HEK293 (cell line): ENCODE measurements at regions not wholly inside any gene's neighbourhood (a gene's known extent, or its start where the extent isn't known, plus 50 kb on each side); places are given as distances from the start of the nearest gene placed in this dataset.

Experiments
- CTCF ChIA-PET: fragments of 350-600 bp; formaldehyde crosslinking; extraction: SDS; loops from one replicate; lab custom pipeline; 2021; ENCODE audit warnings: antibody characterized with exemption; lab: Yijun Ruan, JAX
- POLR2A ChIA-PET: fragments of 300-600 bp; formaldehyde crosslinking; extraction: SDS; loops from one replicate; lab custom pipeline; 2020; ENCODE audit warnings: antibody characterized with exemption, inconsistent platforms; lab: Yijun Ruan, JAX
- H3K27ac ChIP-seq: fragments of 200-500 bp; sonication (Bioruptor generic); 2 replicates; pipeline ENCODE4 v1.5.1; 2014; ENCODE audit warnings: low read depth, low read length, control low read depth, inconsistent platforms; ENCODE audit errors: extremely low read depth
- H3K36me3 ChIP-seq, 2 experiments: fragments of 200-500 bp in 1 of 2; sonication (Bioruptor generic) in 1 of 2; 1 replicate in 1 of 2; 2 replicates in 1 of 2; pipeline ENCODE4 v1.5.1; 2014 to 2017; ENCODE audit warnings: inconsistent platforms in 2 of 2, low read length in 2 of 2; ENCODE audit not compliant: control insufficient read depth in 2 of 2, insufficient read depth in 1 of 2
- H3K4me1 ChIP-seq: fragments of 200-500 bp; sonication (Bioruptor generic); 2 replicates; pipeline ENCODE4 v1.5.1; 2014; ENCODE audit warnings: mild to moderate bottlenecking, low read length, inconsistent platforms; ENCODE audit not compliant: control insufficient read depth, insufficient read depth
- H3K4me3 ChIP-seq: 2 replicates; pipeline ENCODE4 v1.5.1; 2011; ENCODE audit warnings: low read depth, mild to moderate bottlenecking, control low read depth, low read length, moderate library complexity
- H3K9me3 ChIP-seq: fragments of 200-500 bp; sonication (Bioruptor generic); 2 replicates; pipeline ENCODE4 v1.5.1; 2014; ENCODE audit warnings: low read depth, low read length, inconsistent platforms; ENCODE audit not compliant: control insufficient read depth, insufficient read depth
- GLI4 ChIP-seq: fragments of 450-650 bp; formaldehyde crosslinking; IDR thresholded peaks from 2 replicates; pipeline ENCODE4 v1.5.1; 2016; ENCODE audit warnings: missing biosample characterization, missing genetic modification characterization
- HOXD13 ChIP-seq: sonication (generic); formaldehyde crosslinking; IDR thresholded peaks from 2 replicates; pipeline ENCODE4 v1.8.0; 2022; ENCODE audit warnings: missing genetic modification reagents, borderline replicate concordance
- KLF7 ChIP-seq: fragments of 450-650 bp; formaldehyde crosslinking; IDR thresholded peaks from 2 replicates; pipeline ENCODE4 v1.5.1; 2016; ENCODE audit warnings: missing biosample characterization, missing genetic modification characterization, borderline replicate concordance
- WT1 ChIP-seq: fragments of 450-650 bp; formaldehyde crosslinking; IDR thresholded peaks from 2 replicates; pipeline ENCODE4 v1.5.1; 2016; ENCODE audit warnings: missing biosample characterization, missing genetic modification characterization
- YY2 ChIP-seq: fragments of 450-650 bp; formaldehyde crosslinking; IDR thresholded peaks from 2 replicates; pipeline ENCODE4 v1.5.1; 2016; ENCODE audit warnings: missing biosample characterization, missing genetic modification characterization
- ZBTB10 ChIP-seq: fragments of 450-650 bp; formaldehyde crosslinking; IDR thresholded peaks from 2 replicates; pipeline ENCODE4 v1.5.1; 2016; ENCODE audit warnings: missing biosample characterization, missing genetic modification characterization
- ZNF133 ChIP-seq: fragments of 450-650 bp; formaldehyde crosslinking; IDR thresholded peaks from 2 replicates; pipeline ENCODE4 v1.5.1; 2016; ENCODE audit warnings: missing biosample characterization, missing genetic modification characterization
- ZNF138 ChIP-seq: fragments of 450-650 bp; formaldehyde crosslinking; IDR thresholded peaks from 2 replicates; pipeline ENCODE4 v1.5.1; 2016; ENCODE audit warnings: missing biosample characterization, missing genetic modification characterization, borderline replicate concordance
- ZNF302 ChIP-seq: fragments of 450-650 bp; formaldehyde crosslinking; IDR thresholded peaks from 2 replicates; pipeline ENCODE4 v1.5.1; 2016; ENCODE audit warnings: missing biosample characterization, missing genetic modification characterization, low read depth
- ZNF449 ChIP-seq: fragments of 450-650 bp; formaldehyde crosslinking; IDR thresholded peaks from 2 replicates; pipeline ENCODE4 v1.5.1; 2017; ENCODE audit warnings: missing biosample characterization, mild to moderate bottlenecking, missing genetic modification characterization, moderate library complexity
- ZNF558 ChIP-seq: fragments of 450-650 bp; formaldehyde crosslinking; IDR thresholded peaks from 2 replicates; pipeline ENCODE4 v1.5.1; 2016; ENCODE audit warnings: missing biosample characterization, missing genetic modification characterization
- ZNF585B ChIP-seq: fragments of 450-650 bp; formaldehyde crosslinking; IDR thresholded peaks from 2 replicates; pipeline ENCODE4 v1.5.1; 2016; ENCODE audit warnings: missing biosample characterization, missing genetic modification characterization
- ZNF600 ChIP-seq: fragments of 450-650 bp; formaldehyde crosslinking; IDR thresholded peaks from 2 replicates; pipeline ENCODE4 v1.5.1; 2016; ENCODE audit warnings: missing biosample characterization, missing genetic modification characterization
- ZNF677 ChIP-seq: fragments of 450-650 bp; IDR thresholded peaks from 2 replicates; pipeline ENCODE4 v1.5.0; 2018; ENCODE audit warnings: missing biosample characterization, mild to moderate bottlenecking, missing genetic modification characterization, moderate library complexity
- ZNF792 ChIP-seq: fragments of 450-650 bp; formaldehyde crosslinking; IDR thresholded peaks from 2 replicates; pipeline ENCODE4 v1.5.1; 2016; ENCODE audit warnings: missing biosample characterization, missing genetic modification characterization
- ZSCAN5A ChIP-seq: fragments of 450-650 bp; formaldehyde crosslinking; IDR thresholded peaks from 2 replicates; pipeline ENCODE4 v1.5.1; 2016; ENCODE audit warnings: missing biosample characterization, missing genetic modification characterization

GRCh38 chr1:30147188-30147587 lies 576.2 kb downstream of the MATN1 start:
- H3K4me1 ChIP-seq = no peaks in the 10 kb centered on the region
- ChIA-PET CTCF (no interaction called here), POLR2A (no interaction called here)
- H3K36me3 ChIP-seq = no peaks in the 10 kb centered on the region
- H3K27ac ChIP-seq = no peak overlapping the region
- no peak overlapping the region for H3K4me3 ChIP-seq
- TF ChIP-seq ZNF133 (tag by site-specific recombination) (no peak), ZNF585B (tag by site-specific recombination) (no peak), ZNF600 (no peak), ZNF558 (tag by site-specific recombination) (no peak), GLI4 (tag by site-specific recombination) (no peak), ZSCAN5A (tag by site-specific recombination) (no peak), YY2 (tag by site-specific recombination) (no peak)
- no peaks in the 10 kb centered on the region for H3K9me3 ChIP-seq

- no peak for TF ChIP-seq HOXD13 (CRISPR knock-in tag)
- no peak for TF ChIP-seq ZNF792 (tag by site-specific recombination)
- Histone ChIP-seq H3K27ac (no peak overlapping the region), H3K36me3 (no peaks in the 10 kb centered on the region), H3K4me1 (no peaks in the 10 kb centered on the region), H3K9me3 (no peaks in the 10 kb centered on the region), H3K4me3 (no peak overlapping the region)
- POLR2A ChIA-PET = no interaction called here
- CTCF ChIA-PET = no interaction called here
Observed at GRCh38 chr1:30146448-30146847, 576.9 kb downstream of the MATN1 start.

GRCh38 chr1:30145723-30146303 lies 577.6 kb downstream of the MATN1 start:
- no peak overlapping the region for H3K27ac ChIP-seq
- CTCF ChIA-PET = no interaction called here
- no peaks in the 10 kb centered on the region for H3K36me3 ChIP-seq
- no peak for TF ChIP-seq KLF7
- no peak for TF ChIP-seq ZNF302
- TF ChIP-seq GLI4 (tag by site-specific recombination) = no peak
- TF ChIP-seq, all 188 proteins: peak for 0
- POLR2A ChIA-PET = no interaction called here
- Histone ChIP-seq H3K4me1 (no peaks in the 10 kb centered on the region), H3K9me3 (no peaks in the 10 kb centered on the region), H3K4me3 (no peak overlapping the region)

GRCh38 chr1:30144831-30145230 lies 578.6 kb downstream of the MATN1 start:
- POLR2A ChIA-PET = no interaction called here
- Histone ChIP-seq H3K4me3 (no peak overlapping the region), H3K9me3 (no peaks in the 10 kb centered on the region)
- no peak for TF ChIP-seq ZNF138 (tag by site-specific recombination)
- TF ChIP-seq ZBTB10 (tag by site-specific recombination) = no peak
- no peak for TF ChIP-seq ZNF600
- TF ChIP-seq WT1 (tag by site-specific recombination) = no peak
- TF ChIP-seq ZNF677 (tag by site-specific recombination) = no peak
- TF ChIP-seq ZNF449 = no peak
- TF ChIP-seq, all 188 proteins: peak for 0
- Histone ChIP-seq H3K4me1 (no peaks in the 10 kb centered on the region), H3K27ac (no peak overlapping the region), H3K36me3 (no peaks in the 10 kb centered on the region)
- CTCF ChIA-PET = no interaction called here
